Liver (tissue), 8 donors: ENCODE measurements at regions not wholly inside any gene's neighbourhood (a gene's known extent, or its start where the extent isn't known, plus 50 kb on each side); places are given as distances from the start of the nearest gene placed in this dataset.

Experiments
- DNase-seq: peaks from one replicate; pipeline ENCODE4 v3.0.0-alpha.2; 2017; ENCODE audit warnings: low spot score
- H3K27ac ChIP-seq, 2 donors: one replicate each; pipeline ENCODE4 v1.7.0; 2013; ENCODE audit warnings: inconsistent platforms in 2 of 2, low read length in 2 of 2, control low read depth in 1 of 2, low read depth in 1 of 2, mild to moderate bottlenecking in 1 of 2
- H3K27me3 ChIP-seq, 4 donors: one replicate each; pipeline versions ENCODE4 v1.6.1 to v1.7.0; 2013; ENCODE audit warnings: low read length in 3 of 4, inconsistent platforms in 1 of 4, mild to moderate bottlenecking in 1 of 4, moderate library complexity in 1 of 4; ENCODE audit not compliant: control insufficient read depth in 4 of 4, insufficient read depth in 4 of 4
- H3K36me3 ChIP-seq, 4 donors: one replicate each; pipeline versions ENCODE4 v1.6.1 to v1.7.0; 2013; ENCODE audit warnings: low read length in 3 of 4, mild to moderate bottlenecking in 3 of 4, low read depth in 1 of 4, moderate library complexity in 1 of 4; ENCODE audit not compliant: control insufficient read depth in 4 of 4, insufficient read depth in 3 of 4
- H3K4me1 ChIP-seq, 4 donors: one replicate each; pipeline versions ENCODE4 v1.6.1 to v1.7.0; 2013; ENCODE audit warnings: low read length in 3 of 4, mild to moderate bottlenecking in 3 of 4, moderate library complexity in 1 of 4; ENCODE audit not compliant: control insufficient read depth in 4 of 4, insufficient read depth in 4 of 4
- H3K4me3 ChIP-seq, 3 donors: one replicate each; pipeline versions ENCODE4 v1.6.1 to v1.7.0; 2013; ENCODE audit warnings: low read length in 3 of 3, control low read depth in 1 of 3, low read depth in 1 of 3, mild to moderate bottlenecking in 1 of 3
- H3K9ac ChIP-seq, 2 donors: one replicate each; pipeline ENCODE4 v1.7.0; 2013; ENCODE audit warnings: low read length in 2 of 2, mild to moderate bottlenecking in 2 of 2, moderate library complexity in 2 of 2, control low read depth in 1 of 2, low read depth in 1 of 2
- H3K9me3 ChIP-seq, 4 donors: one replicate each; pipeline versions ENCODE4 v1.6.1 to v1.7.0; 2013; ENCODE audit warnings: low read length in 3 of 4; ENCODE audit not compliant: control insufficient read depth in 4 of 4
- ATF3 ChIP-seq: IDR thresholded peaks from 2 replicates; pipeline ENCODE4 v1.6.1; 2016; ENCODE audit warnings: antibody characterized with exemption
- CTCF ChIP-seq: fragments of 150-350 bp; IDR thresholded peaks from 2 replicates; pipeline ENCODE4 v1.5.1; 2017; ENCODE audit warnings: improper control_type of control experiment, low read depth, low read length; ENCODE audit not compliant: missing input control
- EGR1 ChIP-seq, 2 donors: IDR thresholded peaks; 2 replicates each; pipeline ENCODE4 v1.6.1; 2016 to 2018; ENCODE audit warnings: antibody characterized with exemption in 2 of 2, low read depth in 2 of 2
- FOXA1 ChIP-seq: IDR thresholded peaks from 2 replicates; pipeline ENCODE4 v1.6.1; 2016; ENCODE audit warnings: antibody characterized with exemption
- FOXA2 ChIP-seq: IDR thresholded peaks from 2 replicates; pipeline ENCODE4 v1.6.1; 2016; ENCODE audit warnings: antibody characterized with exemption
- GABPA ChIP-seq, 2 donors: IDR thresholded peaks in 1 of 2; conservative IDR thresholded peaks in 1 of 2; 2 replicates each; pipeline ENCODE4 v1.6.1; 2016; ENCODE audit warnings: antibody characterized with exemption in 2 of 2, mild to moderate bottlenecking in 1 of 2, moderate library complexity in 1 of 2
- HNF4A ChIP-seq, 2 donors: conservative IDR thresholded peaks; 2 replicates each; pipeline ENCODE4 v1.6.1; 2016; ENCODE audit warnings: antibody characterized with exemption in 2 of 2, mild to moderate bottlenecking in 2 of 2
- HNF4G ChIP-seq: IDR thresholded peaks from 2 replicates; pipeline ENCODE4 v1.6.1; 2016; ENCODE audit warnings: antibody characterized with exemption
- JUND ChIP-seq, 2 donors: IDR thresholded peaks; 2 replicates each; pipeline ENCODE4 v1.6.1; 2016; ENCODE audit warnings: antibody characterized with exemption in 2 of 2
- MAX ChIP-seq: IDR thresholded peaks from 2 replicates; pipeline ENCODE4 v1.6.1; 2016; ENCODE audit warnings: antibody characterized with exemption
- NR2F2 ChIP-seq: IDR thresholded peaks from 2 replicates; pipeline ENCODE4 v1.6.1; 2016; ENCODE audit warnings: antibody characterized with exemption
- RAD21 ChIP-seq, 2 donors: IDR thresholded peaks; 2 replicates each; pipeline ENCODE4 v1.6.1; 2016; ENCODE audit warnings: antibody characterized with exemption in 2 of 2, mild to moderate bottlenecking in 2 of 2
- REST ChIP-seq: IDR thresholded peaks from 2 replicates; pipeline ENCODE4 v1.6.1; 2016; ENCODE audit warnings: antibody characterized with exemption, mild to moderate bottlenecking
- RXRA ChIP-seq, 2 donors: IDR thresholded peaks; 2 replicates each; pipeline ENCODE4 v1.6.1; 2017 to 2018; ENCODE audit warnings: antibody characterized with exemption in 2 of 2, mild to moderate bottlenecking in 1 of 2
- SP1 ChIP-seq: IDR thresholded peaks from 2 replicates; pipeline ENCODE4 v1.6.1; 2018; ENCODE audit warnings: antibody characterized with exemption, mild to moderate bottlenecking
- TAF1 ChIP-seq: conservative IDR thresholded peaks from 2 replicates; pipeline ENCODE4 v1.6.1; 2016; ENCODE audit warnings: antibody characterized with exemption, mild to moderate bottlenecking
- ZBTB33 ChIP-seq: IDR thresholded peaks from 2 replicates; pipeline ENCODE4 v1.6.1; 2016; ENCODE audit warnings: antibody characterized with exemption
- WGBS: extraction: QIAGEN DNeasy Blood & Tissue Kit; methylation state at CpG from one replicate; pipeline ENCODE4 v1.1.7; 2013; 5-methylcytosine and 5-hydroxymethylcytosine counted together
- donor health status: healthy.
- donor health status: healthy.
- donor health status: healthy.
- donor health status: healthy.
- donor health status: healthy.

GRCh38 chr9:135032041-135032835 is 55.2 kb upstream of the OLFM1 start:
- H3K27me3 ChIP-seq: peaks cover 0 to 4% (median 0%) of the 10 kb centered on the region in 4 donors
- no peak for DNase-seq
- 79% methylated on average over 13 of the region's 13 CpGs for WGBS

GRCh38 chr9:135032868-135033460 is 54.5 kb upstream of the OLFM1 start:
- WGBS: 75% methylated on average over 22 of the region's 22 CpGs
- peaks cover 0 to 7% (median 0%) of the 10 kb centered on the region in 4 donors for H3K27me3 ChIP-seq
- no peaks in the 10 kb centered on the region for H3K36me3 ChIP-seq
- H3K4me3 ChIP-seq: no peak overlapping the region
- no peaks in the 10 kb centered on the region for H3K4me1 ChIP-seq
- H3K9me3 ChIP-seq: no peaks in the 10 kb centered on the region
- no peak overlapping the region for H3K9ac ChIP-seq
- H3K27ac ChIP-seq: no peak overlapping the region
- DNase-seq: no peak
- TF ChIP-seq NR2F2: no peak
- TF ChIP-seq MAX: no peak
- no peak for TF ChIP-seq REST
- no peak for TF ChIP-seq JUND (IDR thresholded peaks at IDR 0.05)
- TF ChIP-seq SP1: no peak
- no peak for TF ChIP-seq CTCF
- TF ChIP-seq TAF1: no peak
- TF ChIP-seq HNF4A (conservative IDR thresholded peaks at IDR 0.05): no peak
- TF ChIP-seq FOXA1: no peak
- TF ChIP-seq ZBTB33: no peak
- no peak for TF ChIP-seq RAD21 (IDR thresholded peaks at IDR 0.05)
- TF ChIP-seq HNF4G: no peak
- TF ChIP-seq GABPA (IDR thresholded peaks at IDR 0.05 in 1 of 2, conservative IDR thresholded peaks at IDR 0.05 in 1 of 2): no peak
- TF ChIP-seq FOXA2: no peak
- TF ChIP-seq ATF3: no peak
- no peak for TF ChIP-seq EGR1 (IDR thresholded peaks at IDR 0.05; ENCODE audit: low read depth in 2 of 2)
- no peak for TF ChIP-seq RXRA (IDR thresholded peaks at IDR 0.05)

More at GRCh38 chr9:135032041-135032835, 55.2 kb upstream of the OLFM1 start:
- no peaks in the 10 kb centered on the region for H3K9me3 ChIP-seq
- no peak overlapping the region for H3K9ac ChIP-seq
- H3K27ac ChIP-seq: no peak overlapping the region
- TF ChIP-seq ATF3: no peak
- no peak for TF ChIP-seq ZBTB33
- no peak for TF ChIP-seq EGR1 (IDR thresholded peaks at IDR 0.05; ENCODE audit: low read depth in 2 of 2)
- H3K4me1 ChIP-seq: no peaks in the 10 kb centered on the region
- no peak overlapping the region for H3K4me3 ChIP-seq
- no peaks in the 10 kb centered on the region for H3K36me3 ChIP-seq
